Chondrocyte (in vitro differentiated cells): ENCODE measurements at regions not wholly inside any gene's neighbourhood (a gene's known extent, or its start where the extent isn't known, plus 50 kb on each side); places are given as distances from the start of the nearest gene placed in this dataset.

ENCODE experiments used
- DNase-seq: peaks from one replicate; pipeline ENCODE4 v3.0.0; 2021; ENCODE audit warnings: mixed read lengths, low spot score
- H3K27ac Mint-ChIP-seq: one replicate; pipeline ENCODE4 v1.8.0; 2021; ENCODE audit warnings: mild to moderate bottlenecking, moderate library complexity, mixed read lengths; ENCODE audit not compliant: unreplicated experiment
- H3K27me3 Mint-ChIP-seq: 2 replicates; pipeline ENCODE4 v1.8.0; 2021; ENCODE audit warnings: low read depth, mixed read lengths
- H3K36me3 Mint-ChIP-seq: 2 replicates; pipeline ENCODE4 v1.8.0; 2021; ENCODE audit warnings: low read depth, mixed read lengths
- H3K4me1 Mint-ChIP-seq: 2 replicates; pipeline ENCODE4 v1.8.0; 2021; ENCODE audit warnings: low read depth, mild to moderate bottlenecking, mixed read lengths
- H3K4me3 Mint-ChIP-seq: one replicate; pipeline ENCODE4 v1.8.0; 2021; ENCODE audit warnings: mild to moderate bottlenecking, moderate library complexity, mixed read lengths; ENCODE audit not compliant: unreplicated experiment
- H3K9me3 Mint-ChIP-seq: 2 replicates; pipeline ENCODE4 v1.8.0; 2021; ENCODE audit warnings: low read depth, mixed read lengths
- TF ChIP-seq, protein P1 (sequence below): fragments of 200-600 bp; sonication (generic); IDR thresholded peaks from 2 replicates; pipeline ENCODE4 v1.5.0; 2021; ENCODE audit warnings: antibody characterized with exemption, mild to moderate bottlenecking, moderate library complexity

DNA sequence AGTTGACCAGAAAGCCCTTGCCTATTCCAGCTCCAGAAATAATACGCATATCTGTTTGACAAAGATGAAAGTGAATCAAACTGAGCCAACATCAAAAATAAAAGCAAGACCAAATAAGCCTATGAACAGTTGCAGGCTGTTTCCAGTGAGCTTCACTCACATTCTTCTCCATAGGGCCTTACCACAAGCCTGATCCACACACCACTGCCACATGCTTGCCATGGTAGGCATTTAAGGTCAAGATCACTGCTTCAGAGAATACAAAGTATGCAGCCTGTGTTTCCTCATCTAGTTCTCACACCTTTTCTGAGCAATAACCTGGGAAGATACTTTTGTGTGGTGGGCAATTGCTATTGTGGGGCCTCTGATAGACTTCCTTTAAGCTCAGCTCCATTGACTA is 1060.2 kb downstream of the CDH11 start:
- TF ChIP-seq, protein P1, sequence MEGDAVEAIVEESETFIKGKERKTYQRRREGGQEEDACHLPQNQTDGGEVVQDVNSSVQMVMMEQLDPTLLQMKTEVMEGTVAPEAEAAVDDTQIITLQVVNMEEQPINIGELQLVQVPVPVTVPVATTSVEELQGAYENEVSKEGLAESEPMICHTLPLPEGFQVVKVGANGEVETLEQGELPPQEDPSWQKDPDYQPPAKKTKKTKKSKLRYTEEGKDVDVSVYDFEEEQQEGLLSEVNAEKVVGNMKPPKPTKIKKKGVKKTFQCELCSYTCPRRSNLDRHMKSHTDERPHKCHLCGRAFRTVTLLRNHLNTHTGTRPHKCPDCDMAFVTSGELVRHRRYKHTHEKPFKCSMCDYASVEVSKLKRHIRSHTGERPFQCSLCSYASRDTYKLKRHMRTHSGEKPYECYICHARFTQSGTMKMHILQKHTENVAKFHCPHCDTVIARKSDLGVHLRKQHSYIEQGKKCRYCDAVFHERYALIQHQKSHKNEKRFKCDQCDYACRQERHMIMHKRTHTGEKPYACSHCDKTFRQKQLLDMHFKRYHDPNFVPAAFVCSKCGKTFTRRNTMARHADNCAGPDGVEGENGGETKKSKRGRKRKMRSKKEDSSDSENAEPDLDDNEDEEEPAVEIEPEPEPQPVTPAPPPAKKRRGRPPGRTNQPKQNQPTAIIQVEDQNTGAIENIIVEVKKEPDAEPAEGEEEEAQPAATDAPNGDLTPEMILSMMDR, result no peak
- H3K4me1 Mint-ChIP-seq, result peaks cover 2% of the 10 kb centered on the region
- no peak overlapping the region for H3K27ac Mint-ChIP-seq
- DNase-seq, result no peak
- no peaks in the 10 kb centered on the region for H3K36me3 Mint-ChIP-seq
- H3K9me3 Mint-ChIP-seq, result peaks cover 4% of the 10 kb centered on the region
- no peak overlapping the region for H3K4me3 Mint-ChIP-seq
- H3K27me3 Mint-ChIP-seq, result no peaks in the 10 kb centered on the region

GRCh38 chr16:64060631-64061030 is 1061.2 kb downstream of the CDH11 start:
- DNase-seq, result no peak
- TF ChIP-seq, protein P1, result no peak
- Mint-ChIP-seq H3K27me3 (no peaks in the 10 kb centered on the region), H3K4me1 (peaks cover 4% of the 10 kb centered on the region), H3K9me3 (peaks cover 4% of the 10 kb centered on the region), H3K27ac (no peak overlapping the region), H3K36me3 (no peaks in the 10 kb centered on the region), H3K4me3 (no peak overlapping the region)

DNA sequence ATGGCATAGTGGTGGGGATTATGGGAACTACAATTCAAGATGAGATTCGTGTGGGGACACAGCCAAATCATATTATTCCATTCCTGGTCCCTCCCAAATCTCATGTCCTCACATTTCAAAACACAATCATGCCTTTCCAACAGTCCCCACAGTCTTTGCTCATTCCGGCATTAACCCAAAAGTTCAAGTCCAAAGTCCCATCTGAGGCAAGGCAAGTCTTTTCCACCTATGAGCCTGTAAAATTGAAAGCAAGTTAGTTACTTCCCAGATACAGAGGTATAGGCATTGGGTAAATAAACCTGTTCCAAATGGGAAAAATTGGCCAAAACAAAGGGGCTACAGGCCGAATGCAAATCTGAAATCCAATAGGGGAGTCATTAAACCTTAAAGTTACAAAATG is 1063.2 kb downstream of the CDH11 start:
- H3K4me1 Mint-ChIP-seq, result peaks cover 5% of the 10 kb centered on the region
- TF ChIP-seq, protein P1, result no peak
- H3K27me3 Mint-ChIP-seq, result no peaks in the 10 kb centered on the region
- H3K27ac Mint-ChIP-seq, result no peak overlapping the region
- peaks cover 7% of the 10 kb centered on the region for H3K9me3 Mint-ChIP-seq
- DNase-seq, result no peak
- no peak overlapping the region for H3K4me3 Mint-ChIP-seq
- no peaks in the 10 kb centered on the region for H3K36me3 Mint-ChIP-seq

DNA sequence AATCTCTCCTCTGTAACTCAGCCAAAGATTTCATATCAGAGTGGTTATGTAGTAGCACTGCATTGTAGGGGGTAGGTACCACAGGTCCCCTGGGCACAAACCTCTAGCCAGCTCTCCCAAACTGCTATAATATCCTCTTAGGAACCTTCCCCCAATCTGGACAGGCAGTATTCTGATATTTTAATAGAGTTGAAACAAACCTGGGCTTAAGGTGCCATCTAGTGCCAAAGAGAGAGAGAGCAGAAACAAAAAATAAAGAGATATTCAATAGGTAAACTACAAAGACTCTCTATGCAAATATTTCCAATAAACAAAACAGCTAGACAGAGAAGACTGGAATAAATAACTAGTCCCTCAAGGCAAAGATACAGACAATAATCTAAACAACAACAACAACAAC is 1070.0 kb downstream of the CDH11 start:
- H3K9me3 Mint-ChIP-seq, result peaks cover 13% of the 10 kb centered on the region
- TF ChIP-seq, protein P1, result peak; percentile 77
- H3K27ac Mint-ChIP-seq, result no peak overlapping the region
- peaks cover 6% of the 10 kb centered on the region for H3K36me3 Mint-ChIP-seq
- peaks cover 12% of the 10 kb centered on the region for H3K4me1 Mint-ChIP-seq
- no peak for DNase-seq
- H3K4me3 Mint-ChIP-seq, result no peak overlapping the region
- H3K27me3 Mint-ChIP-seq, result peaks cover 3% of the 10 kb centered on the region

DNA sequence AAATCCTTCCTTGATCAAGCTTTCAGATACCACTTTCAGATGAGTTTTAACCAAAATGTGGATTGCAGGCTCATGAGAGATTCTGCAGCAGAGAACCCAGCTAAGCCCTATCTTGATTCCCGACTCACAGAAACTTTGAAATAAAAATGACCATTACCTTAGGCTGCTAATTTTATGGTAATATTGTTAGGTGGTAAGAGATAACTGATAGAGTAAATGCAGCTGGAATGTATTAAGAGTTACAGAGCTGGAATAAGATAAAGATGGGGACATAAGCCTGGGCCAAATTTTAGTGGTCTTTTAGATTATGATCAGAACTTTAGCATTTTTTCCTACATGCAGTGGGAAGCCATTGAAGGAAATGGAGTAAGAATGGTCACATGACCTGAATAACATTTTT is 1074.0 kb downstream of the CDH11 start:
- H3K4me3 Mint-ChIP-seq, result no peak overlapping the region
- DNase-seq, result no peak
- peaks cover 6% of the 10 kb centered on the region for H3K27me3 Mint-ChIP-seq
- peaks cover 22% of the 10 kb centered on the region for H3K9me3 Mint-ChIP-seq
- TF ChIP-seq, protein P1, result no peak
- no peak overlapping the region for H3K27ac Mint-ChIP-seq
- H3K36me3 Mint-ChIP-seq, result peaks cover 6% of the 10 kb centered on the region
- H3K4me1 Mint-ChIP-seq, result no peaks in the 10 kb centered on the region
